Muscle of arm (tissue), 1 donor: ENCODE measurements at regions not wholly inside any gene's neighbourhood (a gene's known extent, or its start where the extent isn't known, plus 50 kb on each side); places are given as distances from the start of the nearest gene placed in this dataset.

Experiments
- DNase-seq: peaks from one replicate; pipeline ENCODE4 v3.0.0-alpha.2; 2013

- no peak for DNase-seq
Observed at GRCh38 chr10:3539696-3540383, 245.2 kb downstream of the KLF6 start.

GRCh38 chr10:3538656-3539531, 246.1 kb downstream of the KLF6 start:
- no peak for DNase-seq

- DNase-seq, result no peak
Observed at GRCh38 chr10:3538291-3538655, 246.7 kb downstream of the KLF6 start.

GRCh38 chr10:3537518-3537917, 247.5 kb downstream of the KLF6 start:
- DNase-seq, result no peak

DNA sequence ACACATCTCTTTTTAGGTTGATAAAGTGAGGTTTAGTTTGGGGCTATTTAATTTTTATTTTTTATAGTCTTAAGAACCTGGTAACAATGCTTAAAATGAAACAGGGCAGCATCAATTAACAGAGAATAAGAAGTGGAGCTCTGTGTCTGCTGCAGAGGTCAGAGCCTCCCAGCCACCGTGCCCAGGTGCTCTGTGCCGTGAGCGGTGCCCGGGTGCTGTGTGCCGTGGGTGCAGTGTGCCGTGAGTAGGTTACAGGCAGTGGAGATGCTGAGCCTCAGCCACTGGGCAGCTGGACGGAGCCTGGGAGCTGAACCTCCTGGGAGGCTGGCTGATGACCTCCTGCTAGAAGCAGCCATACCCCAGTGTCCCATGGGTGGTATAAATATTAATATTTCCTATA, 250.0 kb downstream of the KLF6 start:
- DNase-seq, result no peak

DNA sequence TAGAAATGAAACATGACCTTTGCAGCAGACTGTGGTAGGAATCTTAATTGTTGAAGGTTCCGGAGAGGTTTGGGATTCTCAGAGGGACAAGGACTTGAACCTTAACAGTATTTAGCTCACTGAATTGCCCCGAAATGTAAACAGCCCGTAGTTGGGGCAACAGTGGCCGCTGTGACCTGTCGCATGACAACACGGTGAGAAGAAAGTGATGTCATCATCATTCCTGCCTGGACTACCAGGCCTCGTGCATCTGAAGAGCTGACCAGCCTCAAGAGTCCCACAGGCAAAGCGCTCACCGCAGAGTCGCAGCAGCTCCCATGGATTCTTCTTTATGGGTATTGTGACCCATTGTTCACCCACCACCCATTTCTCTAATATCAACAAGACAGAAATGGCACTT, 250.6 kb downstream of the KLF6 start:
- DNase-seq, result no peak

DNA sequence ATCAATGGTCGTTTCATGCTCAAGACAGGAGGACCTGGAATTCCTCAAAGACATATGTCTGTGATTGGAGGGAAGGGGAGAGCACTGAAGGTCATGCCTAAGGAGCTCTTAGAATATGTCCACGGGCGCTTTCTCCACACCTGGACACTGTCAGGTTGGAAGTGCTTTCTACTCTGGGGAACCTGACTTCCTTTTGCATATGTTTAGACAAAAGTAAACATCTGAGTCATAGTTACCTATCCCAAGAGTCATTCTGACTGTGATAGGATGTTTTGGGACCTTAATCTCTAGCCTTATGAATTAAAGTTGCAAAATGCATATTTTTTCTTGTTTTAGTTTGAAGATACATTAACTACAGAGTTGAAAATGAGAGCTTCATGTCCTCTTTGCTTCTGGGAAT, 251.7 kb downstream of the KLF6 start:
- no peak for DNase-seq

GRCh38 chr10:3532644-3533043, 252.4 kb downstream of the KLF6 start:
- DNase-seq, result no peak

DNA sequence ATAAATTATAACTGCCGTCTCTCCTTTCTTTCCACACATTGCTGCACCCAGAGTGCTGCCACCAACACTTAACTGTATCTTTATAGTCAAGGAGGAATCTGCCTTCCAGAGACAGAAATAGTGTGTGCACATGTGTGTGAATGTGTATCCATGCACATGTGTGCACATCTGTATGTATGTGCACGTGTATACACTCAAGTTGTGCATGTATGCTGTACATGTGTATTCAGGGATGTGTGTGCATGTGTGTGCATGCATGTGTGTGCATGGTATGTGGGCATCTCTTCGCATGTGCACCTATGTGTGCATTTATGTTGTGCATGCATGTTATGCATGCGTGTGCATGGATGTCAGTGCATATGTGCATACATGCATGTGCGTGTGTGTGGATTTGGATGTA, 253.3 kb downstream of the KLF6 start:
- no peak for DNase-seq

DNA sequence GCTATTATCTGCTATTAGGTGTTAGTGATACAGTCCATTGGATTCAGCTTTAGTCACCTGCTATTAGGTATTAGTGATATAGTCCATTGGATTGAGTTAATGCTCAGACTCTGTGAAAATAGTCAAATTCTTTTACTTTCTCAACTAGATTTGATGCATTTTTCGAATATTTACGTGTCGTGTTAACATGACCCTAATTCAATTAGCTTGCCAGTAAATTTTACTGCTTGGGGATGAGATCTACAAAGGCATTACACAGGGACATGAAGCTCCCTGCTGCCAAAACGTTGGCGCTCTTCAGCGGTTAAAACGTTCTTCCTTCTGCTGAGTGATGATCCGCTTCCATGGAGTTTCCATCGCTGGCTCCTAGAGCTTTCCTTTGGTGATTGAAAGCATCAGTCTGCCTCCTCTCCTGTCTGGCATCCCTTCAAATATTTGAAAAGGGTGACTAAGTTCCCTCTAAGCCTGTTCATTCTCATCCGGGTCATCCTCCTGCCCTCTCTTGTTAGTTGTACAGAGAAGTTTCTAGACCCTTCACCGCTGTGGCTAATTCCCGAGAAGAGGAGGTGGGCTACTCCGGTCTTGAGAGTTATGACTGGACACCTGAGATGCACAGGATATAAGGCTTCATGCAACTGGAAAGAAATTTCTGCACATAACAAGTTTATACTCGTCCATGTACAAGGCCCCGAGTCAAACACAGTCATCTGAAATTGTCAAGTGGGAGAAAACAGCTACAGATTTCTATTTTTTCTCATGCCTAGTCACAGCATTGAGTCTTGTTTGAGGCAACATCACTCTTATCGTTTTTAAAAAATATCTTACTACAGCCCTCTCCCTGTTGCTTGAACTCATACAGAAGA, 254.0 kb downstream of the KLF6 start:
- no peak for DNase-seq

DNA sequence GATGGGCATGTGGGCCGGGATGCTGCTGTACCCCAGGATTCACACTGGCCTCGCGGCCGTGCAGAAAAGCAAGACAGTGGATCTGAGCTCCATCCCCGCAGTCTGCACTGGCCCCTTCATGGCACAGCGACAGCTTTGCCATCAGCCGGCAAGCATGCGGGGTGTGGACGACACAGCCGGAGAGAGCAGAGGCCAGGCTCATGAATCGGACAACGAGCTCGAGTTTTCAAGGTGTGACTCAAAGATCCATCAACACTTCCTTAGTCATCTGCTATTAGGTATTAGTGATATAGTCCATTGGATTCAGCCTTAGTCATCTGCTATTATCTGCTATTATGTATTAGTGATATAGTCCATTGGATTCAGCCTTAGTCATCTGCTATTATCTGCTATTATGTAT, 254.7 kb downstream of the KLF6 start:
- no peak for DNase-seq

DNA sequence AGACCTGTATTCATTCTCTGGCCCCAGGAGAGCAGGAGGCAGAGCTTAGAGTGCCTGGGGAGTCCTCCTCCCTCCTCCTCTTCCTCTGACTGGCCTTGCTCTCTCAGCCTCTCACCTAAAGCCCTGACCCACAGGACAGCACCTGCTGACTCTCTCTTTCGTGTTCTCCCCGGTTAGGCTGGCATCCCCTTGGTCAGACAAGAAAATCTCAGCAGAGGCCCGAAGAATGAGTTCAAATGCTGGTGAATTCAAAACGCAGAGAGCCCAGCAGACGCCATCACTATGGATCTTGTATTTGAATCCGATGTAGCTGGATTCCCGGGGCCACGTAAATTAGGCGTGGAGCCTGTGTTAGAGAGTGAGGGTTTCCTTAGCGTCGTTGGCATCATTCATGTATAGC, 255.3 kb downstream of the KLF6 start:
- no peak for DNase-seq

DNA sequence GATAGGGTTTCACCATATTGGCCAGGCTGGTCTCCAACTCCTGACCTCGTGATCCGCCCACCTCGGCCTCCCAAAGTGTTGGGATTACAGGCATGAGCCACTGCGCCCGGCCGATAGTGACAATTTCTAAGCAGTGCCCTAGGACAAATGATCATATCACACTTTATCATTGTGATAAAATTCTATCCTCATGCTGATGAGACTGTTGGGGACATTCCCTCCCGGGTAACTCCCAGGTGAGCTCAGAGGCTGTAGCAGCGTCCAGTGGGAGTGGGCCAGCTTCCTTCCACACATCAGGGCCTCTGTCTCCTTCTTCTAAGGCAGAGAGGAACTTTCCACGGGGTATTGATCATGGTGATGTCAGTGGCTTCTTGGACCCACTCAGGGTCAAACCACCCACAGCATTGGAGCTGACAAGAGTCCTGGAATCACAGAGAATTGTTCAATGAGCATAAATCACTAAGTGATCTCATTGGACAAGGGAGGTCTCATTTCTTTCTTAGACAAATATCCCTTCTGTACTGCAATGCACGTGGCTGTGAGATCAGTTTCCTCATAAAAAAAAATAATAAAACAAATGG, 256.1 kb downstream of the KLF6 start:
- DNase-seq, result no peak

DNA sequence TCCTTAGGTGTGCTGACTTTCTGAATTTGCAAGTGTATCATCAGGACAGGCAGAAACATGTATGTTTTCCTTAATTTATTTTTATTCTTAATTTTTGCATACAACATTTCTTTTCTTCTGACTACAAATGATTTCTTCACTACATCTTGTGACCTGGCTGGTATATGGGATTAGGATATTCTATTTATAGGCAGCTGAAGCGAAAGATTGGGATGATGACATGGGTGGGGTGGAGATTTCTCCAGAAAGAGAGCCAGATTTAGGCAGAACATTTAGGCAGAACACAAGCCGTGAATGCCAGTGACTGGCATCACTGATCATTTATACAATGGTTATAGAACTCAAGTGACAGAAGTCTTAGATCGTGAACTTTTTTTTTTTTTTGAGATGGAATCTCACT, 256.7 kb downstream of the KLF6 start:
- DNase-seq, result no peak

- no peak for DNase-seq
Observed at GRCh38 chr10:3527869-3528268, 257.1 kb downstream of the KLF6 start.

- peak; percentile 81 for DNase-seq
Observed at GRCh38 chr10:3526727-3527501, 258.1 kb downstream of the KLF6 start.

GRCh38 chr10:3525832-3526449, 259.1 kb downstream of the KLF6 start:
- no peak for DNase-seq

- DNase-seq, result no peak
Observed at GRCh38 chr10:3524086-3524960, 260.7 kb downstream of the KLF6 start.

DNA sequence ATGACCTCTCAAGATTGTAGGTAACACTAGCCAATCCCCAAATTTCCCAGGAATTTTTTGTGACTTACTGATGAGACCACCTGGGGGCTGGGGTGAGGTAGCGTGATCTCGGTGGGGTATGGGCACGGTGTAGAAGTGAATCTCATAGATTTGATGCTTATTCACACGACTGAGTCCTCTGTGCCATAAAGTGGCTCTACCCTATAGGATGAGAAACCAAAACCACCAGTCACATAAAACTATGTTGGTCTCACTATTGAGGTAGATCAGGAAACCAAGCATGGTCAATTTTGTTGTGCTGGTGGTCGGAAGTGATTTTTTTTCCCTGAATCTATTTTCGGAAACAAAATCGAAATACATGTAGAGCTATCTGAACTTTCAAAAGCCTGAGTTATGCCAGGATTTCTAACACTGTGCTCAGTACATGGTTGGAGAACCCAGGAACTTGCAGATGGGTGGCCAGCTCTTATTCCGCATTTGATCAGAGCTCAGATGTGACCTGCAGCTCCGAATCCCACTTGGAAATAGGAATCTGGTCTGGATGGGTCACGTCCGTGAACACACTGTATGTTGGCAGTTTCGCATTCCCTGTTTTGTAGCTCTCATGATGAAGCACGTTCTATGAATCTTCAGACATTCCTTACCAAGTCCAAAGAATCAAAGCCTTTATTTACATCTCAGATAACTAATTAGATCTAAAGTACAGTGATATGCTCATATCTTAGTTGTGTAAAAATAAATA, 261.5 kb downstream of the KLF6 start:
- no peak for DNase-seq
